GM19351 (cell line): ENCODE measurements at regions not wholly inside any gene's neighbourhood (a gene's known extent, or its start where the extent isn't known, plus 50 kb on each side); places are given as distances from the start of the nearest gene placed in this dataset.

ENCODE experiments used
- ATAC-seq: cut with Tn5 transposase; IDR thresholded peaks from one replicate; pipeline ENCODE4 v1.9.1; 2021; ENCODE audit warnings: mild to moderate bottlenecking, moderate library complexity; ENCODE audit not compliant: unreplicated experiment

DNA sequence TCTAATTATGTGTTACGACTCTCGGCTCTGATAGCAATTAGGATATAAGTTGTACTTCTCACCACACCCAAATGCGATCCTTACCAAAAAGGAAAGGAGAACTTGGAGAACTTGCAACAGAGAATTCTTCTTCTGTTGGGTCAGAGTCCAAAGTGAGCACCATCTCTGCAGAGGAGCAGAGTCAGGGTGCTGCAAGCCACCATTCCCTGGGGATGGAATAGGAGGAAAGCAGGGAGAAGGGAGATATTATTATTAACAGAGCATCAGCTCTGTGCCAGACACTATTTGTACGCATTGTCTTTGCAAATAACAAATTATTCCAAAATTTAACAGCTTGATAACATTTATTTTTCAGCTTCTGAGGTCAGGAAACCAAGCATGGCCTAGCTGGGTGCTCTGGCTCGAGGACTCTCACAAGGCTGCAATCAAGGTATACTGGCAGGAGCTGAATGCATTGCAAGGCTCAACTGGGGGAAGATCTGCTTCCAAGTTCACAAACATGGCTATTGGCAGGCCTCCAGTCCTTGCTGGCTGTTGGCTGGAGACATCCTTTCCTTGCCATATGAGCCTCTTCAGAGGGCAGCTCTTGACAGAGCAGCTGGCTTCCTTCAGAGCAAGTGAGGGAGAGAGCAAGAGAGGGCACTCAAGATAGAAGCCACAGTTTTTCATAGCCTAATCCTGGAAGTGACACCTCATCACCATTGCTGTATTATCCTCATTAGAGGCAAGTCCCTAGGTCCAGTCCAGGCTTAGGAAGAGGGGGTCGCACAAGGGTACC is 296.2 kb upstream of the CDH5 start:
- ATAC-seq, result no peak

DNA sequence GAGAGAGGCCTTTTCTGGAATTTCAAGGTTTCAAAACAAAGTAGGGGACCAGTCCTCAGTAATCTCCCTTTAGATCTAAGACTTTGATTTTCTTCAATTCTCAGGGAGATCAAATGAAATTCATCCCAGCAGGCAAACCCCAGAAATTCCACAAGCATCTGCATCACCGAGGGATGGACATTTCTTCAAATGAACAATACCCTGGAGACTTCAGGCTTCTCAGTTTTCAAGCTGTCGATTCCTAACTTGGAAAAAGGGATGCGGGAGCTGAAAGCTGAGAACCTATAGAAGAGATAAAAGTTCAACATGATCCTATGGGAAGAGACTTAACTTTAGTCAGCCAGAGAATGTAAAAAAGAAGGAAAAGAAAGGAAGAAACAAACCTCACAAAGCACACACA is 296.9 kb upstream of the CDH5 start:
- no peak for ATAC-seq

GRCh38 chr16:66066404-66066803 is 300.1 kb upstream of the CDH5 start:
- no peak for ATAC-seq

- ATAC-seq, result no peak
These were observed 300.6 kb upstream of the CDH5 start for GRCh38 chr16:66065925-66066324.

GRCh38 chr16:66064801-66065530 is 301.5 kb upstream of the CDH5 start:
- ATAC-seq, result no peak

DNA sequence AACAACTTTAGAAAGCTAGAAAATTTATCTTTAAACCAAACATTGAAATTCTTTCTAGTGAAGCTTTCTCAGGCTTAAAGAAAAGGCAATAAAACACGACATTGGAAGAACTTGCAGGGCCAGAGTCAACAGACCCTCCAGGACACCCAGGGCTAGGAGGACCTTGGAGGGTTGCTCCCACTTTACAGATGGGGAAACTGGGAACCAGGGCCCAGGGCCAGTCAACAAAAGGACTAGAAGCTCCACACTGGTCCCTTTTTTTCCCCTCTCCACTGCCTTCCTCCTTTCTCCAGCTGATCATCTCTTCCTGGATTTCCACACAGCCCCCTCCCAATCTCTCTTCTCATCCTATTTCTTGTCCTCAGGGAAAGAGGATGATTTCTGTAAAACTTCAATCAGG is 307.7 kb upstream of the CDH5 start:
- no peak for ATAC-seq

DNA sequence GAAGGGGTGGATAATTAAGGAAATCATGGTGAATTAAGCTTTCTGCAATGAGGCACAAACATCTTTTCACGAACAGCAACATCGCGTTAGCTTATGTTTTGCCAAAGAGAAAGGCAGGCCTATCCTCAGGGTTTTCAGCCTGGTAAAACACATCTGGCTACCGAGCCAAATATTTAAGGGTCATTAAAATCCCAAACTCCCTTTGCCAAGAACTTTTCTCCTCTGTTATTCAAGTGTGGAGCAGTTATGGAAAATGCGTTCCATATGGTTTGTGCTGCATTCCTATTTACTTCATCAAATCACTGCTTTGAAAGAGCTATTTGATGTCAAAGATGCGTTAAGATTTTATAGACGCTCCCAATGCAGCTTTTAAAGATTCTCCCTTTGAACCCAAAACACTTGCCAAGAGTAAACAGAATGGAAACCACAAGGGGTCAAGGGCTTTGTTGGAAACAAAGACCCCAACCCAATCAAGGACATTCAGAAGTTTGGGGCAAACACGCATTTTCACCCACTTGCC is 308.3 kb upstream of the CDH5 start:
- ATAC-seq, result no peak

GRCh38 chr16:66057057-66057456 is 309.4 kb upstream of the CDH5 start:
- no peak for ATAC-seq

GRCh38 chr16:66054095-66054494 is 312.4 kb upstream of the CDH5 start:
- no peak for ATAC-seq

- no peak for ATAC-seq
These were observed 313.7 kb upstream of the CDH5 start for GRCh38 chr16:66052745-66053144.

- no peak for ATAC-seq
These were observed 315.5 kb upstream of the CDH5 start for GRCh38 chr16:66050991-66051390.

- no peak for ATAC-seq
These were observed 316.6 kb upstream of the CDH5 start for GRCh38 chr16:66049865-66050264.

DNA sequence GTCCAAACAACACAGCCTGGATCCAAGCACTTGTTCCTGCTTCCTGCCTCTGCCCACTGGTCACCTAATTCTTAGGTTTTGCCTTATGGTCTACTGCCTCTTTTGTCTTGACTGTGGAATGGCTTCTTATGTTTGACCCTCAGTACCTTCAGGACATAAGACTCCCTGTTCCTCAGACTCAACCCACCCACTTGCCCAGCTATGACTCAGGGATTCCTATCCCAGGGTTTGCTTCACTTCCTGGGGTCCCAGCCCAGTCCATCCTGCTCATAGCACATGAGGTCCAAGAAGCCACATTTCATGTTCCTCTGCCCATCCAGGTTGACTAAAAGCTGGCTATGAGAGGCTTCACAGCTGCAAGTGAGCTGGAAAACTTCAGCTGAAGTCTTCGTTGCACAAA is 320.9 kb upstream of the CDH5 start:
- ATAC-seq, result no peak

DNA sequence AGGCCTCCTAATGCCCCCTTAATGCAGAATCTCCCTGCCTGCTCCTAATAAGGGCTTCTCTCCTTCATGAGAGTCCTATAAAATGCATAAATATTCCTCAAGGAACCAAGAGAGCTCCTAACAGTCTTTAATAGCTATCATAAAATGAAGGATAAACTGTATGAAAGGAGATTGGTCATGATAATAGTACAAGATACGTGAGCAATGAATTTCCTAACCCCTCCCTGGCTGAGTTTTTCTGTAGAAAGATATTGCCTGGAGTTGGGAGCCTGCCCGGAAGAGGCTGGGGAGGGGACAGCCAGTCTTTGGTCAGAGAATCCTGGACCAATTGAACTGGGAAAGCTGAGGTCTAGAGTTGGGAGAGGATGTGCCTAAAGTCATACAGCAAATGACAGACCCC is 321.9 kb upstream of the CDH5 start:
- no peak for ATAC-seq

DNA sequence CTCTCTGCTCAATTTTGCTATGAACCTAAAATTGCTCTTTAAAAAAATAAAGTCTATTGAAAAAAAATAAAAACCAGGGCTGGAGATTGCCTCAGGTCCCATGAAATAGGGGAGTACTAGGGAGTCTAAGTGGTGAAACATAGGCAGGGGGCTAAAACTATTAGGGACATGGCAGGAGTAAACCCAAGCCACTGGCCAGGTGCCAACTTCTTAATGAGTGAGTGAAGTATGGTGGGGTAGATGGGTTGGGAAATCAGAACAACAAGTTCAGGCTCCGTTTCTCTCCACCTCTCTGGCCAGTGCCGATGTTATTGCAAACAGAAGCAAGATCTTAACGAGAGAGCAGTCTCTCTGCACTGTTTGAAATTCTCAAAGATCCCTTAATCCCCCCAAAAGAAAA is 322.4 kb upstream of the CDH5 start:
- ATAC-seq, result no peak

DNA sequence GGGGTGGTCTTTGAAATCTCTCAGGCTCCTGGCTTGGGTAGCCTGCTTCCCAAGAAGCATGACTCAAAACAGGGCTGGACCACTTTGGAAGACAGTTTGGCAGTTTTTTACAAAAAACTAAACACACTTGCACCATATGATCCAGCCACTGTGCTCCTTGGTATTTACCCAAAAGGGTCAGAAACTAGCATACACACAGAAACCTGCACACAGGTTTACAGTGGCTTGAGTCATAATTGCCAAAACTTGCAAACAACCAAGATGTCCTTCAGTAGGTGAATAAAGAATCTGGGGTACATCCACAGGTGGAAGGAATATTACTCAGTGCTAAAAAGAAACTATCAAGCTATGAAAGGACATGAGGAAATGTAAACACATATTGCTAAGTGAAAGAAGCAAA is 323.2 kb upstream of the CDH5 start:
- ATAC-seq, result no peak

DNA sequence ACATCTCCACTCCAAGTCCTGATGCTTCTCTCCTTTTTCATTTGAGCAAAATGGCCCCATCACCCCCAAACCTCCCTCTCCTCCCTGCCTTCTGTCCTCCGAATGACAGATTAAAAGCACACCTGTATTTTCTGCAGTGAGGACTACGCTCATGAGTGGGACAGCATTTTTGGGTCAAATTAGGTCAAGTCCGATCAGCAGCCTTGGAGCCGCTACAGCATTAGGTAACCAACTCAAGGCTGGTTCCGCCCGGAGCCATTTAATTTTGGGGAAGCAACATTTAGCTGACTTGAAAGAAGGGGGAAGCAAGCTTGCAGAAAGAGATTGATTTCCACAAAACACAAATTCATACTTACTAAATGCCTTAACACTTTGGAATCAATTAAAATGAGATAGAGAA is 324.1 kb upstream of the CDH5 start:
- ATAC-seq, result no peak

DNA sequence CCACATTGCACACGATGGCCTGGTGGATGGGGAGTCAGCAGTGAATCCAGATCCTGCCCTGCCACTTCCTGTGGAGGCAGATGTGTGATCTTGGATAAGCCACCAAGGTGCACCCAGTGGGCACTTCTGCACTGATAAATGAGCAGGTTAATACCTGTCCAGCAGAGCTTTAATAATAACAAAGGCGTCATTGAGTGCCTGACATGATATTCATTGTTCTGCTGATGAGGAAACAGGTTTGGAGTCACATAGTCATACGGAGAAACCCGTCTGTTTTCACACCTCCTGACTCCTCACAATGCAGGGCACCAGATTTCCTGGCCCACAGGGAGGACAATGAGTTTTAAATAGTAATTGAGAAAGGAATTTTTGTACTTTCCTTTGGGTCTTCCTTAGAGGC is 324.6 kb upstream of the CDH5 start:
- no peak for ATAC-seq

DNA sequence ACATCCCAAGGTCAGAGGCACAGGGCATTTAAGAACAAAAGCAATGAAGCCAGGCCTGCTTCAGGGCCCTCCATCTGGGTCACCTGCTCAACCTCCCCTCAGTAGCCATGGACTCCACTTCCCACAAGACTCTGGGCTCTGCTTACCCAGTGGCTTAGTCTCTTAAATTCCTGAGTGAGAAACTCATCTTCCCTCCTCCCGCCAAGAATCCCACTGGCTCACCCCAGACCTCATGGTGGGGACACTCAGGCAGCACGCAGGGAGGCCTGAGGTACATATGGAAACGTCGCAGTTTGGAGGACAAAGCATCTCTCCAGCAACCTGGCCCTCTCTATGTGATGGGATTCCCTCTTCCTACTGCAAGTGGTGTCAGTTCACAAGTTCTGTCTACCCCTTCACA is 326.7 kb upstream of the CDH5 start:
- no peak for ATAC-seq

DNA sequence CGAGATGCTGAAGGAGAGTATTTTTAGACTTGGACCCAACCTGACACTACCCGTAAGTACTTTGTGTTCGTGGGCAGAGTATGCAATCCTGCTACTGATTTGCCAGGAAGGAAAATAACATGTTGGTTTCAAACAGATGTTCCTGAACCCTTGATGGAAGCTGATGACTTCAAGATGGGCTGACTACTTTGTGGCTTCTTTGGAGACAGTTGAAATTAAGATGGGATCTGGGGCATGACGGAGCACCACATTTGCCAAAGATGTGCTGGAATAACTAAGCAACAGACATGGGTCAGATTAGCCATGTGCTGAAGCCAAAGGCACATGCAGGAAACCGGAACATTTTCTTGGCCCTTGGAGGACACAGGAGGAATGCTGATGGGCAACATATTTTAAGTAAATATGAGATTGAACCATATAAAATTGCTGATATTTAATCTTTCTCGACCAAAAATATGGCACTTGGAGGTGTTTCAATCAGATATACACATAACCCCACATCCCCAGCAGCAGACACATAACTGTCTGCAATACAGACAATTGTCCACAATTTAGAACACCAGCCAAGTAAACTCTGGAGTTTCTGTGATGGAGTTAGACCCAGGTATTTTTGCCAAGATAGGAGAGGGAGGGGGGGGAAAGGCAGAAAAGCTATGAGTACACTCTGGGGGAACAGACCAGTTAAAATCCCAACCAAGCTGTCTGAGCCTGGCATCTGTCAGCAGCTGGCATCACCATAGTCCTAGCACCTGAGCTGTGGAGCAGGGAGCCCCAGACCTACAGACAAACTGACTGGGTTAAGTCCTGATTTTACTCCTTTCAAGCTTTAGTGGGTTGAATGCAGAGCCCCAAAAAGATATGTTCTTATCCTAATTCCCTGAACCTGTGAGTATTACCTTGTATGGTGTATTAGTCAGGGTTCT is 329.4 kb upstream of the CDH5 start:
- no peak for ATAC-seq

- no peak for ATAC-seq
These were observed 330.3 kb upstream of the CDH5 start for GRCh38 chr16:66036184-66036583.
